T-cell (primary cell): ENCODE measurements at regions not wholly inside any gene's neighbourhood (a gene's known extent, or its start where the extent isn't known, plus 50 kb on each side); places are given as distances from the start of the nearest gene placed in this dataset.

Experiments
- ATAC-seq, 4 experiments: fragments of 200-7000 bp in 3 of 4; fragments of 150-1000 bp in 1 of 4; cut with Tn5 transposase; replicated peaks in 1 of 4; 1 replicate in 3 of 4; 2 replicates in 1 of 4; pipeline ENCODE4 v1.10.0; 2021; ENCODE audit warnings: moderate library complexity in 3 of 4, mild to moderate bottlenecking in 2 of 4, moderate number of reproducible peaks in 1 of 4
- CTCF ChIA-PET, 2 donors: fragments of 300-600 bp; sonication (Branson Sonifier 250); formaldehyde crosslinking; loops; one replicate each; lab custom pipeline; 2022; ENCODE audit warnings: antibody characterized with exemption in 2 of 2; lab: Charles Lee
- POLR2A ChIA-PET, 2 donors: fragments of 300-600 bp; sonication (Branson Sonifier 250); formaldehyde crosslinking; loops; one replicate each; lab custom pipeline; 2022; ENCODE audit warnings: antibody characterized with exemption in 2 of 2; lab: Charles Lee
- DNase-seq, 35 experiments: peaks; one replicate each; pipeline versions ENCODE4 v3.0.0 to v3.0.0-alpha.2; 2013 to 2023
- H3K27ac ChIP-seq: one replicate; pipeline ENCODE4 v1.5.1; 2013; ENCODE audit warnings: low read length
- H3K27me3 ChIP-seq, 2 experiments: replicated peaks in 1 of 2; 1 replicate in 1 of 2; 2 replicates in 1 of 2; pipeline versions ENCODE4 v1.6.1 to v1.7.0; 2013; ENCODE audit warnings: low read length in 1 of 2, mixed read lengths in 1 of 2; ENCODE audit not compliant: control insufficient read depth in 2 of 2, insufficient read depth in 2 of 2; ENCODE audit errors: extremely low read depth in 1 of 2
- H3K36me3 ChIP-seq, 2 donors: 1 replicate in 1 of 2; 2 replicates in 1 of 2; pipeline versions ENCODE4 v1.6.1 to v1.7.0; 2013; ENCODE audit warnings: low read length in 1 of 2; ENCODE audit not compliant: control insufficient read depth in 2 of 2, insufficient read depth in 1 of 2; ENCODE audit errors: extremely low read depth in 1 of 2
- H3K4me1 ChIP-seq, 2 experiments: 1 replicate in 1 of 2; 2 replicates in 1 of 2; pipeline versions ENCODE4 v1.6.1 to v1.7.0; 2013; ENCODE audit warnings: low read length in 2 of 2, mixed read lengths in 1 of 2; ENCODE audit not compliant: insufficient read depth in 2 of 2, control insufficient read depth in 1 of 2; ENCODE audit errors: extremely low read depth in 1 of 2
- H3K4me3 ChIP-seq, 2 donors: 1 replicate in 1 of 2; 2 replicates in 1 of 2; pipeline versions ENCODE4 v1.5.1 to v1.7.0; 2013; ENCODE audit warnings: mild to moderate bottlenecking in 2 of 2, low read length in 1 of 2, moderate library complexity in 1 of 2; ENCODE audit not compliant: control insufficient read depth in 1 of 2; ENCODE audit errors: extremely low read depth in 1 of 2
- H3K9me3 ChIP-seq: 2 replicates; pipeline ENCODE4 v1.7.0; 2013
- H3K27ac Mint-ChIP-seq, 2 donors: one replicate each; pipeline ENCODE4 v1.8.0; 2020 to 2021; ENCODE audit warnings: mild to moderate bottlenecking in 2 of 2, mixed read lengths in 2 of 2
- H3K27me3 Mint-ChIP-seq, 2 donors: one replicate each; pipeline ENCODE4 v1.8.0; 2021 to 2022; ENCODE audit warnings: mixed read lengths in 2 of 2
- H3K36me3 Mint-ChIP-seq: one replicate; pipeline ENCODE4 v1.8.0; 2021; ENCODE audit warnings: mixed read lengths
- H3K4me1 Mint-ChIP-seq, 3 donors: one replicate each; pipeline ENCODE4 v1.8.0; 2020 to 2022; ENCODE audit warnings: mixed read lengths in 3 of 3, mild to moderate bottlenecking in 1 of 3
- H3K4me3 Mint-ChIP-seq, 3 donors: one replicate each; pipeline ENCODE4 v1.8.0; 2020 to 2022; ENCODE audit warnings: mild to moderate bottlenecking in 3 of 3, mixed read lengths in 3 of 3, moderate library complexity in 3 of 3
- H3K9me3 Mint-ChIP-seq, 3 donors: one replicate each; pipeline ENCODE4 v1.8.0; 2020 to 2022; ENCODE audit warnings: mixed read lengths in 3 of 3
- WGBS: methylation state at CpG from one replicate; pipeline ENCODE4 v1.1.5; 2013; ENCODE audit warnings: missing lambda C conversion rate; ENCODE audit not compliant: insufficient coverage; 5-methylcytosine and 5-hydroxymethylcytosine counted together

DNA sequence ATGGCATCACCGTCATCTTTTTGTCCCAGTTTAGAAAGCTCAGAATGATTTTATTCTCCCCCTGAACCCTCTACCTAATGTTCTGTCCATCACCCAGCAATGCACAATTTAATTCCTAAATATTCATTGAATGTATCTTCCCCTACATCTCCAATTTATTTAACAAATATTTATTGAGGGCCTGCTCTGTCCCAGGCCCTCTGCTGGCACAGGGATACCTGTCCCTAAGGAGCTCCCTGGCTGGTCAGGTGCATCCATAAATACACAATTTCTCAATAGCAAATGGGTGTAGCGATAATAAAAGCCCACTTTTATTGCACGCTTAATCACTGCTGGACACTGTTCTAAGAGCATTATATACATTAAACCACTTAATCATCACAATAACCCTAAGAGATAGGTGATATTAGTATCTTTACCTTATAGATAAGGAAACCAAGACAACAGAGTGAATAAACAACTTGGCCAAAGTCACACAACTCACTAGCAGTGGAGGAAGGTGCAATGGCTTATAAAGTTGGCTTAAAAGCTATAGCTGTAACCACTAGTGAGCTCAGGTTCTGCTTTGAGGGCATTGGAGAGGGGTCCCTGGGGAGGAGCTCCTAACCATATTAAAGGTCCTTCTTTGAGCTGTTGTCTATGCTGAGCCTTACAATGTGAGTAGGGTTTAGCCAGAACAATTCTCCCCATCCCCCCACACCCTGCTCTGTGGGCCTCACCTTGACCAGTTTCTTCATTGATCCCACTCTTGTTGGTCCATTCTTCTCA, 126.3 kb upstream of the JUN start:
- POLR2A ChIA-PET = no interaction called here

GRCh38 chr1:58911841-58912499, 128.1 kb upstream of the JUN start:
- no peaks in the 10 kb centered on the region for H3K4me1 ChIP-seq
- CTCF ChIA-PET = no interaction called here

More for the DNA sequence above, 126.3 kb upstream of the JUN start:
- peaks cover 3% of the 10 kb centered on the region for H3K36me3 Mint-ChIP-seq
- Histone ChIP-seq H3K36me3 (no peaks in the 10 kb centered on the region), H3K27ac (no peak overlapping the region), H3K27me3 (no peaks in the 10 kb centered on the region), H3K4me1 (peaks cover 0 to 2% of the 10 kb centered on the region in 2 experiments), H3K4me3 (no peak overlapping the region), H3K9me3 (no peaks in the 10 kb centered on the region)
- no peak overlapping the region for H3K4me3 Mint-ChIP-seq
- CTCF ChIA-PET = interaction anchor here (0.5 to 1.1 kb wide), 5 partner anchors 10 to 770 kb away, joined by 3 to 8 read pairs (median 5); no protein-coding TSS in a partner anchor
- H3K9me3 Mint-ChIP-seq = peaks cover 4 to 12% (median 10%) of the 10 kb centered on the region in 3 donors
- no peak for DNase-seq
- WGBS = 100% methylated on average over 1 of the region's 3 CpGs
- H3K4me1 Mint-ChIP-seq = peaks cover 0 to 1% (median under 1%) of the 10 kb centered on the region in 3 donors
- H3K27me3 Mint-ChIP-seq = no peaks in the 10 kb centered on the region
- no peak for ATAC-seq
- H3K27ac Mint-ChIP-seq = no peak overlapping the region

DNA sequence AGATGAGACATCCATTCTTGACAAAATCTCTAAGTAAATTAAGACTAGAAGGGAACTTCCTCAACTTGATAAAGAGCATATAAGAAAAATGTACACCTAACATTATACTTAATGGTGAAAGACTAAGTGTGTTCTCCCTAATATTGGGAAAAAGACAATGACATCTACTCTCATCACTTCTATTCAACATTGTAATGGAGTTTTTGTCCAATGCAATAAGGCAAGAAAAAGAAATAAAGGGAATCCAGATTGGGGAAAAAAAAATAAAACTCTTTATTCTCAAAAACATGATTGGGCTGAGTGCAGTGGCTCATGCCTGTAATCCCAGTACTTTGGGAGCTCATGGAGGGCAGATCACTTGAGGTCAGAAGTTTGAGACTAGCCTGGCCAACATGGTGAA, 131.1 kb upstream of the JUN start:
- DNase-seq (no peak), ATAC-seq (no peak)
- Mint-ChIP-seq H3K27ac (no peak overlapping the region), H3K4me1 (no peaks in the 10 kb centered on the region), H3K27me3 (no peaks in the 10 kb centered on the region), H3K36me3 (peaks cover 3% of the 10 kb centered on the region), H3K4me3 (no peak overlapping the region), H3K9me3 (peaks cover 4 to 15% (median 10%) of the 10 kb centered on the region in 3 donors)
- Histone ChIP-seq H3K9me3 (no peaks in the 10 kb centered on the region), H3K4me1 (no peaks in the 10 kb centered on the region), H3K27me3 (no peaks in the 10 kb centered on the region), H3K27ac (no peak overlapping the region), H3K36me3 (no peaks in the 10 kb centered on the region), H3K4me3 (no peak overlapping the region)
- ChIA-PET CTCF (no interaction called here), POLR2A (no interaction called here)

More at GRCh38 chr1:58911841-58912499, 128.1 kb upstream of the JUN start:
- Mint-ChIP-seq H3K4me1 (no peaks in the 10 kb centered on the region), H3K4me3 (no peak overlapping the region), H3K27ac (no peak overlapping the region), H3K27me3 (no peaks in the 10 kb centered on the region), H3K36me3 (peaks cover 3% of the 10 kb centered on the region), H3K9me3 (peaks cover 4 to 15% (median 10%) of the 10 kb centered on the region in 3 donors)
- Histone ChIP-seq H3K36me3 (no peaks in the 10 kb centered on the region), H3K9me3 (no peaks in the 10 kb centered on the region), H3K4me3 (no peak overlapping the region), H3K27me3 (no peaks in the 10 kb centered on the region), H3K27ac (no peak overlapping the region)
- POLR2A ChIA-PET = no interaction called here
- no CpG with 5 or more reads among the region's 7 CpGs for WGBS
- no peak for ATAC-seq
- no peak for DNase-seq

GRCh38 chr1:58917436-58917835, 133.6 kb upstream of the JUN start:
- H3K36me3 ChIP-seq = no peaks in the 10 kb centered on the region
- ATAC-seq = no peak
- no peak for DNase-seq
- Mint-ChIP-seq H3K4me1 (peaks cover 5 to 7% (median 6%) of the 10 kb centered on the region in 3 donors), H3K36me3 (peaks cover 3% of the 10 kb centered on the region), H3K4me3 (no peak overlapping the region), H3K27me3 (no peaks in the 10 kb centered on the region), H3K27ac (no peak overlapping the region), H3K9me3 (peaks cover 4 to 15% (median 10%) of the 10 kb centered on the region in 3 donors)
- no peak overlapping the region for H3K4me3 ChIP-seq
- H3K27ac ChIP-seq = no peak overlapping the region
- H3K9me3 ChIP-seq = no peaks in the 10 kb centered on the region
- CTCF ChIA-PET = interaction anchor here in 1 of 2 donors (0.6 to 0.8 kb wide), 2 partner anchors 58 to 63 kb away, joined by 4 read pairs; no protein-coding TSS in a partner anchor
- H3K4me1 ChIP-seq = peaks cover 0 to 6% of the 10 kb centered on the region in 2 experiments
- WGBS = no CpG with 5 or more reads among the region's 4 CpGs
- POLR2A ChIA-PET = no interaction called here
- no peaks in the 10 kb centered on the region for H3K27me3 ChIP-seq

- H3K36me3 ChIP-seq = no peaks in the 10 kb centered on the region
- DNase-seq = no peak
- H3K4me1 Mint-ChIP-seq = peaks cover 16 to 17% (median 16%) of the 10 kb centered on the region in 3 donors
- H3K27me3 Mint-ChIP-seq = no peaks in the 10 kb centered on the region
- ChIA-PET CTCF (no interaction called here), POLR2A (no interaction called here)
- no peak overlapping the region for H3K4me3 ChIP-seq
- no peak overlapping the region for H3K27ac ChIP-seq
- H3K4me1 ChIP-seq = peaks cover 0 to 16% of the 10 kb centered on the region in 2 experiments
- ATAC-seq = no peak
- H3K9me3 Mint-ChIP-seq = peaks cover 1 to 10% (median 2%) of the 10 kb centered on the region in 3 donors
- no peaks in the 10 kb centered on the region for H3K9me3 ChIP-seq
- no peak overlapping the region for H3K4me3 Mint-ChIP-seq
- no peaks in the 10 kb centered on the region for H3K27me3 ChIP-seq
- 93% methylated on average over 6 of the region's 9 CpGs for WGBS
- no peak overlapping the region for H3K27ac Mint-ChIP-seq
- H3K36me3 Mint-ChIP-seq = no peaks in the 10 kb centered on the region
These were observed 135.5 kb upstream of the JUN start for GRCh38 chr1:58919226-58919958.

GRCh38 chr1:58919959-58920321, 136.1 kb upstream of the JUN start:
- no peak overlapping the region for H3K4me3 ChIP-seq
- no peaks in the 10 kb centered on the region for H3K27me3 Mint-ChIP-seq
- no peak for ATAC-seq
- whole genome bisulfite sequencing = 100% methylated on average over 3 of the region's 4 CpGs
- CTCF ChIA-PET = no interaction called here
- H3K36me3 Mint-ChIP-seq = no peaks in the 10 kb centered on the region
- DNase-seq = no peak
- no peak overlapping the region for H3K27ac ChIP-seq
- H3K4me3 Mint-ChIP-seq = no peak overlapping the region
- peaks cover 16 to 17% (median 16%) of the 10 kb centered on the region in 3 donors for H3K4me1 Mint-ChIP-seq
- peaks cover 0 to 16% of the 10 kb centered on the region in 2 experiments for H3K4me1 ChIP-seq
- no peaks in the 10 kb centered on the region for H3K36me3 ChIP-seq
- POLR2A ChIA-PET = interaction anchor here in 1 of 2 donors (0.5 kb wide), 1 partner anchor 101 kb away, joined by 3 read pairs; no protein-coding TSS in a partner anchor
- peaks cover 0 to 4% (median under 1%) of the 10 kb centered on the region in 3 donors for H3K9me3 Mint-ChIP-seq
- no peaks in the 10 kb centered on the region for H3K9me3 ChIP-seq
- H3K27me3 ChIP-seq = no peaks in the 10 kb centered on the region
- no peak overlapping the region for H3K27ac Mint-ChIP-seq
